ENCODE measurements at regions not wholly inside any gene's neighbourhood (a gene's known extent, or its start where the extent isn't known, plus 50 kb on each side); places are given as distances from the start of the nearest gene placed in this dataset.
A peak's percentile ranks its signal among the peaks of the same experiment; 100 is the strongest.

DNA sequence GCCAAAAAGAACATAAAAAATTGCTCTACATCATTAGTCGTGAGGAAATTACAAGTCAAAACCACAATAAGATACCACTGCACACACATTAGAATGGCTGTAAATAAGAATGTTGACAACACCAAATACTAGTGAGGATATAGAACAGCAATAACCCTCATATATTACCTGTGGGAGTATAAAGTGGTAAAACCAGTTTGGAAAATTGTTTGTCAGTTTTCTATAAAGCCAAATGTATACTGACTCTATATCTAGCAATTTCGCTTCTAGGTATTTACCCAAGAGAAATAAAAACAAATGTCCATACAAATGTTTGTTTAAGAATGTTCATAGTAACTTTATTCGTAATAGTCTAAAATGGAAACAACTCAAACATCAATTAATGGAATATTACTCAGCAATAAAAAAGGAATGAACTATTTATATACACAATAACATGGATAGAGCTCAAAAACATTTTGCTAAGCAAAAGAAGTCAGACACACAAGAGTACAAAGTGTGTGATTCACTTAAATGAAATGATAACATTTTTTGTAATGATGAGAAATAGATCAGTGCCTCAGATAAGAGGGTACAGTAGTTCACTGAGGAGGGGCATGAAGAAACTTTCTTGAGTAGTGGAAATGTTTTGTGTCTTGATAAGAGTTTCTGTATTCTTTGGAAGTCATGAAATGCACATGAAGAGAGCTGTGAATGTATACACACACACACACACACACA lies 219.6 kb upstream of the ZNF462 start:
- Histone ChIP-seq H3K9ac (ENCODE audit: insufficient read depth in 1 of 2, low read length in 2 of 2) (no peak overlapping the region), H3K36me3 (ENCODE audit: control insufficient read depth in 4 of 4, insufficient read depth in 4 of 4, low read length in 4 of 4) (no peaks in the 10 kb centered on the region), H3K9me3 (ENCODE audit: control insufficient read depth in 4 of 4, insufficient read depth in 3 of 4, low read length in 3 of 4) (no peaks in the 10 kb centered on the region), H3K4me1 (ENCODE audit: control insufficient read depth in 5 of 5, insufficient read depth in 5 of 5, low read length in 5 of 5) (no peaks in the 10 kb centered on the region), H3K27ac (ENCODE audit: low read depth in 1 of 2, low read length in 1 of 2) (no peak overlapping the region), H3K27me3 (ENCODE audit: control insufficient read depth in 3 of 3, insufficient read depth in 3 of 3, low read length in 2 of 3) (no peaks in the 10 kb centered on the region), H3K4me3 (no peak overlapping the region)
- TF ChIP-seq, protein P1, sequence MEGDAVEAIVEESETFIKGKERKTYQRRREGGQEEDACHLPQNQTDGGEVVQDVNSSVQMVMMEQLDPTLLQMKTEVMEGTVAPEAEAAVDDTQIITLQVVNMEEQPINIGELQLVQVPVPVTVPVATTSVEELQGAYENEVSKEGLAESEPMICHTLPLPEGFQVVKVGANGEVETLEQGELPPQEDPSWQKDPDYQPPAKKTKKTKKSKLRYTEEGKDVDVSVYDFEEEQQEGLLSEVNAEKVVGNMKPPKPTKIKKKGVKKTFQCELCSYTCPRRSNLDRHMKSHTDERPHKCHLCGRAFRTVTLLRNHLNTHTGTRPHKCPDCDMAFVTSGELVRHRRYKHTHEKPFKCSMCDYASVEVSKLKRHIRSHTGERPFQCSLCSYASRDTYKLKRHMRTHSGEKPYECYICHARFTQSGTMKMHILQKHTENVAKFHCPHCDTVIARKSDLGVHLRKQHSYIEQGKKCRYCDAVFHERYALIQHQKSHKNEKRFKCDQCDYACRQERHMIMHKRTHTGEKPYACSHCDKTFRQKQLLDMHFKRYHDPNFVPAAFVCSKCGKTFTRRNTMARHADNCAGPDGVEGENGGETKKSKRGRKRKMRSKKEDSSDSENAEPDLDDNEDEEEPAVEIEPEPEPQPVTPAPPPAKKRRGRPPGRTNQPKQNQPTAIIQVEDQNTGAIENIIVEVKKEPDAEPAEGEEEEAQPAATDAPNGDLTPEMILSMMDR (IDR thresholded peaks at IDR 0.05; ENCODE audit: control extremely low read depth, extremely low read depth) = no peak
- no peak for ATAC-seq (ENCODE audit: insufficient read depth, low FRiP score)
- no peak for DNase-seq
- WGBS, 2 donors = 92 to 93% methylated on average over 3 of the region's 3 CpGs

DNA sequence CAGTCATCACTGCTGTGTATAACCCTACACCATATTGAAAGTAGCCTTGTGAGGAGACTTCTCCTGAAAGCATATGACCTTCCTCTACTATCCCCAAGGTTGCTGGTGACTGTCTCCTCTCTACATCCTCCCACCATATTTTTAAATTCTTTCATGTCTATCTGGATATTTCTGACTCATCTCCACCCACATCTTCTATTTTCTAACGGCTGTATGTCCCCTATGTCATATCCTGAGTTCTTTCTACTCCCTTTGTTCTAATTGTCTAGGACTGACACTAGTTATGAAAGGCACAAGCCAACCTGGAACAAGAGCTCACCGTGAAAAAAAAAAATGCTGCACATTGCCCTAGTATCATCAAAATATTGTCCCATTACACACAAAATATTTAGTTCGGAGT lies 218.3 kb upstream of the ZNF462 start:
- Histone ChIP-seq H3K36me3 (ENCODE audit: control insufficient read depth in 4 of 4, insufficient read depth in 4 of 4, low read length in 4 of 4) (no peaks in the 10 kb centered on the region), H3K4me1 (ENCODE audit: control insufficient read depth in 5 of 5, insufficient read depth in 5 of 5, low read length in 5 of 5) (no peaks in the 10 kb centered on the region), H3K27ac (ENCODE audit: low read depth in 1 of 2, low read length in 1 of 2) (no peak overlapping the region), H3K27me3 (ENCODE audit: control insufficient read depth in 3 of 3, insufficient read depth in 3 of 3, low read length in 2 of 3) (no peaks in the 10 kb centered on the region), H3K9ac (ENCODE audit: insufficient read depth in 1 of 2, low read length in 2 of 2) (no peak overlapping the region), H3K9me3 (ENCODE audit: control insufficient read depth in 4 of 4, insufficient read depth in 3 of 4, low read length in 3 of 4) (no peaks in the 10 kb centered on the region), H3K4me3 (no peak overlapping the region)
- DNase-seq = no peak
- TF ChIP-seq, protein P1 (IDR thresholded peaks at IDR 0.05; ENCODE audit: control extremely low read depth, extremely low read depth) = no peak
- ATAC-seq (ENCODE audit: insufficient read depth, low FRiP score) = no peak
- WGBS, 2 donors = 77 to 89% methylated on average over 3 of the region's 3 CpGs

DNA sequence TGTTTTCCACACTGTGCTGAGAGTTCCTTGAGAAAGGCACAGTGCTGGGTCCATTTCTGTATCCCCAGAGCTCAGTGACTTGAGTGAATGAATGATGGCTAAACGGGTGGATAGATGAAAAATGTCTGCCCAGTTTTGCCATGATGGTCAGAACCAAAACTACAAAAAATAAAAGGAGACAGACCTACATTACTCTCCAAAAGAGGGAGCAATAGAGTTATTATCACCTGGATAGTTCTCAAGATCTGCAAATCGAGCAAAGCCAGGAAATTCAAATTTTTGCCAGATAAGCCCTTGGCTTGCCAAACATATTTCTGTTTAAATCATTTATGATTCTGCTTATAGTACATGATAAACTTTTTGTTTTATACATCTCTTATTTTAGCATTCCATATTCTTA lies 214.2 kb upstream of the ZNF462 start:
- TF ChIP-seq, protein P1 (IDR thresholded peaks at IDR 0.05; ENCODE audit: control extremely low read depth, extremely low read depth) = no peak
- Histone ChIP-seq H3K27me3 (ENCODE audit: control insufficient read depth in 3 of 3, insufficient read depth in 3 of 3, low read length in 2 of 3) (no peaks in the 10 kb centered on the region), H3K4me1 (ENCODE audit: control insufficient read depth in 5 of 5, insufficient read depth in 5 of 5, low read length in 5 of 5) (no peaks in the 10 kb centered on the region), H3K36me3 (ENCODE audit: control insufficient read depth in 4 of 4, insufficient read depth in 4 of 4, low read length in 4 of 4) (no peaks in the 10 kb centered on the region), H3K27ac (ENCODE audit: low read depth in 1 of 2, low read length in 1 of 2) (no peak overlapping the region), H3K4me3 (no peak overlapping the region), H3K9ac (ENCODE audit: insufficient read depth in 1 of 2, low read length in 2 of 2) (no peak overlapping the region), H3K9me3 (ENCODE audit: control insufficient read depth in 4 of 4, insufficient read depth in 3 of 4, low read length in 3 of 4) (no peaks in the 10 kb centered on the region)
- WGBS, 2 donors = 27 to 44% methylated on average over 2 of the region's 2 CpGs
- DNase-seq (peak in 1 of 3 donors; percentile 11), ATAC-seq (ENCODE audit: insufficient read depth, low FRiP score) (no peak)

DNA sequence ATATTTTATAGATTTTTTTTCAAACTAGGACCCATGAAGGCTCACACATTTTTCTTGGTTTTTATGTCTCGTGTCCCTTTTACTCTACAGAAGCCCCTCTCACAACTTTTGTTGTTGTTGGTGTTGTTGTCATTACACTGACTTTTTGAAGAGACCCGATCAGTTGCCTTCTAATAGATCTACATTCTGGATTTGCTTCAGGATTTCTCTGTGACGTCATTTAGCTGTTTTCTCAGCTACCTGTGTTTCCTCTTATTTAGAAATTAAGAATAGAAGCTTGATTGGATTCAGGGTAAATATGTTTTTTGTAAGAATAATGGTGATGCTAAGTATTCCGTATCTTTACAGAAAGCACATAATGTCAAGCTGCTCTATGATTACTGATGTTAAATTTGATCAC lies 213.3 kb upstream of the ZNF462 start:
- H3K4me1 ChIP-seq (ENCODE audit: control insufficient read depth in 5 of 5, insufficient read depth in 5 of 5, low read length in 5 of 5) = no peaks in the 10 kb centered on the region
- ATAC-seq (ENCODE audit: insufficient read depth, low FRiP score) = no peak
- H3K27ac ChIP-seq (ENCODE audit: low read depth in 1 of 2, low read length in 1 of 2) = no peak overlapping the region
- H3K36me3 ChIP-seq (ENCODE audit: control insufficient read depth in 4 of 4, insufficient read depth in 4 of 4, low read length in 4 of 4) = no peaks in the 10 kb centered on the region
- TF ChIP-seq, protein P1 (IDR thresholded peaks at IDR 0.05; ENCODE audit: control extremely low read depth, extremely low read depth) = no peak
- no peak for DNase-seq
- WGBS, 2 donors = 93 to 94% methylated on average over 4 of the region's 4 CpGs
- H3K27me3 ChIP-seq (ENCODE audit: control insufficient read depth in 3 of 3, insufficient read depth in 3 of 3, low read length in 2 of 3) = no peaks in the 10 kb centered on the region
- H3K9me3 ChIP-seq (ENCODE audit: control insufficient read depth in 4 of 4, insufficient read depth in 3 of 4, low read length in 3 of 4) = no peaks in the 10 kb centered on the region
- no peak overlapping the region for H3K9ac ChIP-seq (ENCODE audit: insufficient read depth in 1 of 2, low read length in 2 of 2)
- no peak overlapping the region for H3K4me3 ChIP-seq
